ENCODE measurements at regions not wholly inside any gene's neighbourhood (a gene's known extent, or its start where the extent isn't known, plus 50 kb on each side); places are given as distances from the start of the nearest gene placed in this dataset.
"Not testable (repeated sequence)": the region's sequence is repeated elsewhere in the genome, so short reads cannot be mapped to it uniquely, and the experiment has no call there.

- H3K36me3 ChIP-seq (ENCODE audit: insufficient read depth, low read length): no peaks in the 10 kb centered on the region
- H3K9ac ChIP-seq (ENCODE audit: low read depth, low read length): no peak overlapping the region
- H3K9me3 ChIP-seq (replicated peaks; ENCODE audit: low read length): no peaks in the 10 kb centered on the region
- no peak overlapping the region for H3K4me2 ChIP-seq (ENCODE audit: low read length)
- no peak overlapping the region for H3K4me3 ChIP-seq (ENCODE audit: low read length)
- H3K4me1 ChIP-seq (ENCODE audit: control insufficient read depth, insufficient read depth, low read length): no peaks in the 10 kb centered on the region
- no peaks in the 10 kb centered on the region for H3K27me3 ChIP-seq (ENCODE audit: control insufficient read depth, insufficient read depth, low read length)
Observed at GRCh38 chr5:114101153-114101552, 260.7 kb upstream of the KCNN2 start.

- no peaks in the 10 kb centered on the region for H3K27me3 ChIP-seq (ENCODE audit: control insufficient read depth, insufficient read depth, low read length)
- H3K4me2 ChIP-seq (ENCODE audit: low read length): no peak overlapping the region
- H3K4me1 ChIP-seq (ENCODE audit: control insufficient read depth, insufficient read depth, low read length): no peaks in the 10 kb centered on the region
- H3K9ac ChIP-seq (ENCODE audit: low read depth, low read length): no peak overlapping the region
- H3K9me3 ChIP-seq (replicated peaks; ENCODE audit: low read length): no peaks in the 10 kb centered on the region
- H3K36me3 ChIP-seq (ENCODE audit: insufficient read depth, low read length): no peaks in the 10 kb centered on the region
- H3K4me3 ChIP-seq (ENCODE audit: low read length): no peak overlapping the region
Observed at GRCh38 chr5:114113604-114114003, 248.3 kb upstream of the KCNN2 start.

- no peak overlapping the region for H3K9ac ChIP-seq (ENCODE audit: low read depth, low read length)
- H3K4me3 ChIP-seq (ENCODE audit: low read length): no peak overlapping the region
- H3K4me2 ChIP-seq (ENCODE audit: low read length): no peak overlapping the region
- H3K4me1 ChIP-seq (ENCODE audit: control insufficient read depth, insufficient read depth, low read length): no peaks in the 10 kb centered on the region
- no peaks in the 10 kb centered on the region for H3K27me3 ChIP-seq (ENCODE audit: control insufficient read depth, insufficient read depth, low read length)
- no peaks in the 10 kb centered on the region for H3K36me3 ChIP-seq (ENCODE audit: insufficient read depth, low read length)
- no peaks in the 10 kb centered on the region for H3K9me3 ChIP-seq (replicated peaks; ENCODE audit: low read length)
Observed at GRCh38 chr5:114116981-114117380, 244.9 kb upstream of the KCNN2 start.

GRCh38 chr5:114118511-114118910, 243.4 kb upstream of the KCNN2 start:
- Histone ChIP-seq H3K4me3 (ENCODE audit: low read length) (no peak overlapping the region), H3K36me3 (ENCODE audit: insufficient read depth, low read length) (no peaks in the 10 kb centered on the region), H3K9me3 (replicated peaks; ENCODE audit: low read length) (no peaks in the 10 kb centered on the region), H3K4me2 (ENCODE audit: low read length) (no peak overlapping the region), H3K4me1 (ENCODE audit: control insufficient read depth, insufficient read depth, low read length) (no peaks in the 10 kb centered on the region), H3K9ac (ENCODE audit: low read depth, low read length) (no peak overlapping the region), H3K27me3 (ENCODE audit: control insufficient read depth, insufficient read depth, low read length) (no peaks in the 10 kb centered on the region)

GRCh38 chr5:114120166-114120565, 241.7 kb upstream of the KCNN2 start:
- Histone ChIP-seq H3K4me1 (ENCODE audit: control insufficient read depth, insufficient read depth, low read length) (no peaks in the 10 kb centered on the region), H3K4me3 (ENCODE audit: low read length) (no peak overlapping the region), H3K27me3 (ENCODE audit: control insufficient read depth, insufficient read depth, low read length) (no peaks in the 10 kb centered on the region), H3K9ac (ENCODE audit: low read depth, low read length) (no peak overlapping the region), H3K36me3 (ENCODE audit: insufficient read depth, low read length) (no peaks in the 10 kb centered on the region), H3K9me3 (replicated peaks; ENCODE audit: low read length) (no peaks in the 10 kb centered on the region), H3K4me2 (ENCODE audit: low read length) (no peak overlapping the region)

- H3K27me3 ChIP-seq (ENCODE audit: control insufficient read depth, insufficient read depth, low read length): no peaks in the 10 kb centered on the region
- H3K36me3 ChIP-seq (ENCODE audit: insufficient read depth, low read length): no peaks in the 10 kb centered on the region
- no peak overlapping the region for H3K4me2 ChIP-seq (ENCODE audit: low read length)
- H3K9me3 ChIP-seq (replicated peaks; ENCODE audit: low read length): no peaks in the 10 kb centered on the region
- no peak overlapping the region for H3K4me3 ChIP-seq (ENCODE audit: low read length)
- no peaks in the 10 kb centered on the region for H3K4me1 ChIP-seq (ENCODE audit: control insufficient read depth, insufficient read depth, low read length)
- H3K9ac ChIP-seq (ENCODE audit: low read depth, low read length): no peak overlapping the region
Observed at GRCh38 chr5:114122852-114123251, 239.0 kb upstream of the KCNN2 start.

GRCh38 chr5:114123654-114124053, 238.2 kb upstream of the KCNN2 start:
- no peaks in the 10 kb centered on the region for H3K4me1 ChIP-seq (ENCODE audit: control insufficient read depth, insufficient read depth, low read length)
- no peaks in the 10 kb centered on the region for H3K9me3 ChIP-seq (replicated peaks; ENCODE audit: low read length)
- H3K4me2 ChIP-seq (ENCODE audit: low read length): no peak overlapping the region
- no peaks in the 10 kb centered on the region for H3K27me3 ChIP-seq (ENCODE audit: control insufficient read depth, insufficient read depth, low read length)
- no peak overlapping the region for H3K9ac ChIP-seq (ENCODE audit: low read depth, low read length)
- H3K4me3 ChIP-seq (ENCODE audit: low read length): no peak overlapping the region
- H3K36me3 ChIP-seq (ENCODE audit: insufficient read depth, low read length): no peaks in the 10 kb centered on the region

- no peak overlapping the region for H3K4me2 ChIP-seq (ENCODE audit: low read length)
- no peaks in the 10 kb centered on the region for H3K27me3 ChIP-seq (ENCODE audit: control insufficient read depth, insufficient read depth, low read length)
- no peaks in the 10 kb centered on the region for H3K4me1 ChIP-seq (ENCODE audit: control insufficient read depth, insufficient read depth, low read length)
- H3K4me3 ChIP-seq (ENCODE audit: low read length): no peak overlapping the region
- no peak overlapping the region for H3K9ac ChIP-seq (ENCODE audit: low read depth, low read length)
- no peaks in the 10 kb centered on the region for H3K9me3 ChIP-seq (replicated peaks; ENCODE audit: low read length)
- no peaks in the 10 kb centered on the region for H3K36me3 ChIP-seq (ENCODE audit: insufficient read depth, low read length)
Observed at GRCh38 chr5:114146398-114146797, 215.5 kb upstream of the KCNN2 start.

- Histone ChIP-seq H3K4me2 (ENCODE audit: low read length) (no peak overlapping the region), H3K36me3 (ENCODE audit: insufficient read depth, low read length) (no peaks in the 10 kb centered on the region), H3K4me3 (ENCODE audit: low read length) (no peak overlapping the region), H3K9me3 (replicated peaks; ENCODE audit: low read length) (no peaks in the 10 kb centered on the region), H3K4me1 (ENCODE audit: control insufficient read depth, insufficient read depth, low read length) (no peaks in the 10 kb centered on the region), H3K9ac (ENCODE audit: low read depth, low read length) (no peak overlapping the region), H3K27me3 (ENCODE audit: control insufficient read depth, insufficient read depth, low read length) (no peaks in the 10 kb centered on the region)
Observed at GRCh38 chr5:114148253-114148652, 213.6 kb upstream of the KCNN2 start.

- H3K9ac ChIP-seq (ENCODE audit: low read depth, low read length); H3K36me3 ChIP-seq (ENCODE audit: insufficient read depth, low read length); H3K27me3 ChIP-seq (ENCODE audit: control insufficient read depth, insufficient read depth, low read length); H3K9me3 ChIP-seq (replicated peaks; ENCODE audit: low read length); H3K4me1 ChIP-seq (ENCODE audit: control insufficient read depth, insufficient read depth, low read length); H3K4me3 ChIP-seq (ENCODE audit: low read length); H3K4me2 ChIP-seq (ENCODE audit: low read length): not testable (repeated sequence)
Observed at GRCh38 chr5:114148728-114149127, 213.1 kb upstream of the KCNN2 start.

- no peaks in the 10 kb centered on the region for H3K9me3 ChIP-seq (replicated peaks; ENCODE audit: low read length)
- H3K27me3 ChIP-seq (ENCODE audit: control insufficient read depth, insufficient read depth, low read length): no peaks in the 10 kb centered on the region
- no peak overlapping the region for H3K4me3 ChIP-seq (ENCODE audit: low read length)
- H3K9ac ChIP-seq (ENCODE audit: low read depth, low read length): no peak overlapping the region
- no peaks in the 10 kb centered on the region for H3K36me3 ChIP-seq (ENCODE audit: insufficient read depth, low read length)
- H3K4me1 ChIP-seq (ENCODE audit: control insufficient read depth, insufficient read depth, low read length): no peaks in the 10 kb centered on the region
- no peak overlapping the region for H3K4me2 ChIP-seq (ENCODE audit: low read length)
Observed at GRCh38 chr5:114152656-114153360, 209.1 kb upstream of the KCNN2 start.

GRCh38 chr5:114153392-114153791, 208.5 kb upstream of the KCNN2 start:
- Histone ChIP-seq H3K4me2 (ENCODE audit: low read length) (no peak overlapping the region), H3K27me3 (ENCODE audit: control insufficient read depth, insufficient read depth, low read length) (no peaks in the 10 kb centered on the region), H3K36me3 (ENCODE audit: insufficient read depth, low read length) (no peaks in the 10 kb centered on the region), H3K4me1 (ENCODE audit: control insufficient read depth, insufficient read depth, low read length) (no peaks in the 10 kb centered on the region), H3K9me3 (replicated peaks; ENCODE audit: low read length) (no peaks in the 10 kb centered on the region), H3K4me3 (ENCODE audit: low read length) (no peak overlapping the region), H3K9ac (ENCODE audit: low read depth, low read length) (no peak overlapping the region)

Measured in skeletal muscle satellite cell (primary cell).